Activated CD8-positive, alpha-beta memory T cell treated with anti-CD3 and anti-CD28 coated beads for 36 hours (primary cell): ENCODE measurements at regions not wholly inside any gene's neighbourhood (a gene's known extent, or its start where the extent isn't known, plus 50 kb on each side); places are given as distances from the start of the nearest gene placed in this dataset.
"Not testable (repeated sequence)": the region's sequence is repeated elsewhere in the genome, so short reads cannot be mapped to it uniquely, and the experiment has no call there.

Experiments used
- CTCF ChIA-PET: fragments of 350-600 bp; sonication (Branson Sonifier 250); formaldehyde crosslinking; loops from one replicate; lab custom pipeline; 2021; ENCODE audit warnings: antibody characterized with exemption; lab: Charles Lee
- POLR2A ChIA-PET: fragments of 350-600 bp; sonication (Branson Sonifier 250); formaldehyde crosslinking; loops from one replicate; lab custom pipeline; 2021; ENCODE audit warnings: antibody characterized with exemption; lab: Charles Lee

- ChIA-PET POLR2A (no interaction called here), CTCF (no interaction called here)
Measured at GRCh38 chr16:9327253-9327652, 235.8 kb downstream of the HAPSTR1 start.

- POLR2A ChIA-PET = no interaction called here
- CTCF ChIA-PET = no interaction called here
Measured at GRCh38 chr16:9328411-9328810, 237.0 kb downstream of the HAPSTR1 start.

- ChIA-PET POLR2A (no interaction called here), CTCF (no interaction called here)
Measured at GRCh38 chr16:9330095-9330494, 238.7 kb downstream of the HAPSTR1 start.

GRCh38 chr16:9331503-9331902 is 240.1 kb downstream of the HAPSTR1 start:
- POLR2A ChIA-PET = no interaction called here
- CTCF ChIA-PET = no interaction called here

GRCh38 chr16:9332574-9333148 is 241.2 kb downstream of the HAPSTR1 start:
- CTCF ChIA-PET = no interaction called here
- POLR2A ChIA-PET = no interaction called here

GRCh38 chr16:9333469-9333868 is 242.0 kb downstream of the HAPSTR1 start:
- ChIA-PET CTCF (no interaction called here), POLR2A (no interaction called here)

- ChIA-PET POLR2A (no interaction called here), CTCF (no interaction called here)
Measured at GRCh38 chr16:9334103-9334502, 242.7 kb downstream of the HAPSTR1 start.

GRCh38 chr16:9337308-9338032 is 246.0 kb downstream of the HAPSTR1 start:
- POLR2A ChIA-PET = no interaction called here
- CTCF ChIA-PET = interaction anchor here (0.6 kb wide), 1 partner anchor 119 kb away, joined by 3 read pairs; no protein-coding TSS in a partner anchor

GRCh38 chr16:9338068-9338467 is 246.6 kb downstream of the HAPSTR1 start:
- CTCF ChIA-PET = no interaction called here
- POLR2A ChIA-PET = no interaction called here

- ChIA-PET CTCF (no interaction called here), POLR2A (no interaction called here)
Measured at GRCh38 chr16:9338510-9338909, 247.1 kb downstream of the HAPSTR1 start.

- ChIA-PET POLR2A (no interaction called here), CTCF (no interaction called here)
Measured at GRCh38 chr16:9340526-9341256, 249.2 kb downstream of the HAPSTR1 start.

GRCh38 chr16:9343276-9343675 is 251.8 kb downstream of the HAPSTR1 start:
- ChIA-PET POLR2A (no interaction called here), CTCF (no interaction called here)

- POLR2A ChIA-PET = no interaction called here
- CTCF ChIA-PET = no interaction called here
Measured at GRCh38 chr16:9344508-9344907, 253.1 kb downstream of the HAPSTR1 start.

- CTCF ChIA-PET = no interaction called here
Measured at GRCh38 chr16:9345046-9345445, 253.6 kb downstream of the HAPSTR1 start.

GRCh38 chr16:9345880-9346279 is 254.4 kb downstream of the HAPSTR1 start:
- ChIA-PET POLR2A (no interaction called here), CTCF (no interaction called here)

More at GRCh38 chr16:9345046-9345445, 253.6 kb downstream of the HAPSTR1 start:
- POLR2A ChIA-PET = no interaction called here

- CTCF ChIA-PET = no interaction called here
Measured at GRCh38 chr16:9348912-9349311, 257.5 kb downstream of the HAPSTR1 start.

GRCh38 chr16:9349373-9349960 is 258.0 kb downstream of the HAPSTR1 start:
- CTCF ChIA-PET, POLR2A ChIA-PET: not testable (repeated sequence)

More at GRCh38 chr16:9348912-9349311, 257.5 kb downstream of the HAPSTR1 start:
- POLR2A ChIA-PET = no interaction called here

- CTCF ChIA-PET = not testable (repeated sequence)
Measured at GRCh38 chr16:9350119-9350799, 258.8 kb downstream of the HAPSTR1 start.

GRCh38 chr16:9351440-9351839 is 260.0 kb downstream of the HAPSTR1 start:
- POLR2A ChIA-PET = no interaction called here

More at GRCh38 chr16:9350119-9350799, 258.8 kb downstream of the HAPSTR1 start:
- POLR2A ChIA-PET = not testable (repeated sequence)

More at GRCh38 chr16:9351440-9351839, 260.0 kb downstream of the HAPSTR1 start:
- CTCF ChIA-PET = no interaction called here
